Fibroblast of lung (primary cell): ENCODE measurements at regions not wholly inside any gene's neighbourhood (a gene's known extent, or its start where the extent isn't known, plus 50 kb on each side); places are given as distances from the start of the nearest gene placed in this dataset.

ENCODE experiments used
- DNase-seq, 2 donors: peaks; one replicate each; pipeline versions ENCODE4 v3.0.0 to v3.0.0-alpha.2; 2010; ENCODE audit warnings: low read depth in 2 of 2
- H2AFZ ChIP-seq: 2 replicates; pipeline ENCODE4 v1.5.1; 2012; ENCODE audit warnings: low read length, control low read depth, inconsistent platforms
- H3K27ac ChIP-seq: 2 replicates; pipeline ENCODE4 v1.5.1; 2011; ENCODE audit warnings: low read length, control low read depth; ENCODE audit not compliant: insufficient read depth
- H3K27me3 ChIP-seq: 2 replicates; pipeline ENCODE4 v1.5.1; 2011; ENCODE audit warnings: mild to moderate bottlenecking, low read length; ENCODE audit not compliant: control insufficient read depth, insufficient read depth
- H3K36me3 ChIP-seq: 2 replicates; pipeline ENCODE4 v1.5.1; 2011; ENCODE audit warnings: low read length; ENCODE audit not compliant: control insufficient read depth, insufficient read depth
- H3K4me1 ChIP-seq: 2 replicates; pipeline ENCODE4 v1.5.1; 2011; ENCODE audit warnings: low read length; ENCODE audit not compliant: control insufficient read depth, insufficient read depth; ENCODE audit errors: extremely low read depth
- H3K4me2 ChIP-seq: 2 replicates; pipeline ENCODE4 v1.5.1; 2011; ENCODE audit warnings: low read length, control low read depth; ENCODE audit not compliant: insufficient read depth; ENCODE audit errors: extremely low read depth
- H3K4me3 ChIP-seq, 4 experiments: fragments of 200-600 bp in 1 of 4; sonication (generic) in 1 of 4; replicated peaks in 1 of 4; 2 replicates each; pipeline ENCODE4 v1.5.1; 2011 to 2016; ENCODE audit warnings: low read length in 4 of 4, low read depth in 3 of 4, mild to moderate bottlenecking in 3 of 4, control low read depth in 2 of 4, inconsistent platforms in 1 of 4, mixed read lengths in 1 of 4; ENCODE audit not compliant: insufficient read depth in 1 of 4; ENCODE audit errors: control extremely low read depth in 1 of 4
- H3K79me2 ChIP-seq: 2 replicates; pipeline ENCODE4 v1.5.1; 2012; ENCODE audit warnings: mild to moderate bottlenecking, low read length, inconsistent platforms; ENCODE audit not compliant: control insufficient read depth, insufficient read depth
- H3K9ac ChIP-seq: 2 replicates; pipeline ENCODE4 v1.5.1; 2011; ENCODE audit warnings: mild to moderate bottlenecking, low read length, control low read depth; ENCODE audit not compliant: insufficient read depth
- H3K9me3 ChIP-seq: 2 replicates; pipeline ENCODE4 v1.5.1; 2012; ENCODE audit warnings: low read depth, low read length; ENCODE audit not compliant: control insufficient read depth, insufficient read depth
- H4K20me1 ChIP-seq: 2 replicates; pipeline ENCODE4 v1.5.1; 2011; ENCODE audit warnings: low read length; ENCODE audit not compliant: control insufficient read depth, insufficient read depth; ENCODE audit errors: extremely low read depth
- EZH2 ChIP-seq: IDR thresholded peaks from 2 replicates; pipeline ENCODE4 v1.5.1; 2012; ENCODE audit warnings: low read length, control low read depth, mild to moderate bottlenecking; ENCODE audit errors: missing control alignments
- TF ChIP-seq, protein P1 (sequence below), 2 donors: IDR thresholded peaks in 1 of 2; conservative IDR thresholded peaks in 1 of 2; 1 replicate in 1 of 2; 2 replicates in 1 of 2; pipeline ENCODE4 v1.5.1; 2011 to 2012; ENCODE audit warnings: low read length in 2 of 2, control low read depth in 1 of 2, inconsistent platforms in 1 of 2, low read depth in 1 of 2, mild to moderate bottlenecking in 1 of 2

DNA sequence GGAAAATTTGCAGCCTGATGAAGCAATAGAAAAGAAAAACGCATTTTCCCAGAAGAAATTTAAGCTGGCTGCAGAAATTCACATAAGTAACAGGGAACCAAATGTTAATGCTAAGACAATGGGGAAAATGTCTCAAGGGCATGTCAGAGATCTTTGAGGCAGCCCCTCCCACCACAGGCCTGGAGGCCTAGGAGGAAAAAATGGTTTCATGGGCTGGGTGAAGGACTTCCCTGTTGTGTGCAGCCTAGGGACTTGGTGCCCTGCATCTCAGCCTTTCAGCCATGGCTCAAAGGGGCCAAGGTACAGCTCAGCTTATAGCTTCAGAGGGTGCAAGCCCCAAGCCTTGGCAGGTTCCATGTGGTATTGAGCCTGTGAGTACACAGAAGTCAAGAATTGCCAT lies 476.1 kb upstream of the DPP6 start:
- H3K79me2 ChIP-seq: no peaks in the 10 kb centered on the region
- H3K9ac ChIP-seq: no peak overlapping the region
- H3K4me1 ChIP-seq: no peaks in the 10 kb centered on the region
- no peak overlapping the region for H3K4me2 ChIP-seq
- H3K27me3 ChIP-seq: no peaks in the 10 kb centered on the region
- no peak overlapping the region for H3K4me3 ChIP-seq
- no peak for TF ChIP-seq EZH2
- TF ChIP-seq, protein P1, sequence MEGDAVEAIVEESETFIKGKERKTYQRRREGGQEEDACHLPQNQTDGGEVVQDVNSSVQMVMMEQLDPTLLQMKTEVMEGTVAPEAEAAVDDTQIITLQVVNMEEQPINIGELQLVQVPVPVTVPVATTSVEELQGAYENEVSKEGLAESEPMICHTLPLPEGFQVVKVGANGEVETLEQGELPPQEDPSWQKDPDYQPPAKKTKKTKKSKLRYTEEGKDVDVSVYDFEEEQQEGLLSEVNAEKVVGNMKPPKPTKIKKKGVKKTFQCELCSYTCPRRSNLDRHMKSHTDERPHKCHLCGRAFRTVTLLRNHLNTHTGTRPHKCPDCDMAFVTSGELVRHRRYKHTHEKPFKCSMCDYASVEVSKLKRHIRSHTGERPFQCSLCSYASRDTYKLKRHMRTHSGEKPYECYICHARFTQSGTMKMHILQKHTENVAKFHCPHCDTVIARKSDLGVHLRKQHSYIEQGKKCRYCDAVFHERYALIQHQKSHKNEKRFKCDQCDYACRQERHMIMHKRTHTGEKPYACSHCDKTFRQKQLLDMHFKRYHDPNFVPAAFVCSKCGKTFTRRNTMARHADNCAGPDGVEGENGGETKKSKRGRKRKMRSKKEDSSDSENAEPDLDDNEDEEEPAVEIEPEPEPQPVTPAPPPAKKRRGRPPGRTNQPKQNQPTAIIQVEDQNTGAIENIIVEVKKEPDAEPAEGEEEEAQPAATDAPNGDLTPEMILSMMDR (conservative IDR thresholded peaks at IDR 0.05 in 1 of 2, IDR thresholded peaks at IDR 0.05 in 1 of 2; ENCODE audit: low read depth in 1 of 2, low read length in 2 of 2): no peak
- no peaks in the 10 kb centered on the region for H3K36me3 ChIP-seq
- no peak overlapping the region for H3K27ac ChIP-seq
- no peaks in the 10 kb centered on the region for H3K9me3 ChIP-seq
- H2AFZ ChIP-seq: no peak overlapping the region
- no peaks in the 10 kb centered on the region for H4K20me1 ChIP-seq
- DNase-seq: no peak

DNA sequence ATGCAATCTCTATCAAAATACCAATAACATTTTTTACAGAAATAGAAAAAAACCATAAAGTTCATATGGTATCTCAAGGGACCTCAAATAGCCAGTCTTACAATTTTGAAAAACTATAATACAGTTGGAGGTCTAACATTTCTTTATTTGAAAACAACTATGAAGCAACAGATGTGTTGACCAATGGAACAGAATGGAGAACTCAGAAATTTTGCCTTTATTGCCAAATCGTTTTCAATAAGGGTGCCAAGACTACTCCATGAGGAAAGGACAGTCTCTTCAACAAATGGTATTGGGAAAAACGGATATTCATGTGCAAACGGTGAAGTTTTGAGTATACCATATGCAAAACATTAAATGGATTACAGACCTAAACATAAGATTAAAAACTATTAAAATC lies 470.8 kb upstream of the DPP6 start:
- Histone ChIP-seq H3K4me1 (no peaks in the 10 kb centered on the region), H3K27me3 (no peaks in the 10 kb centered on the region)

DNA sequence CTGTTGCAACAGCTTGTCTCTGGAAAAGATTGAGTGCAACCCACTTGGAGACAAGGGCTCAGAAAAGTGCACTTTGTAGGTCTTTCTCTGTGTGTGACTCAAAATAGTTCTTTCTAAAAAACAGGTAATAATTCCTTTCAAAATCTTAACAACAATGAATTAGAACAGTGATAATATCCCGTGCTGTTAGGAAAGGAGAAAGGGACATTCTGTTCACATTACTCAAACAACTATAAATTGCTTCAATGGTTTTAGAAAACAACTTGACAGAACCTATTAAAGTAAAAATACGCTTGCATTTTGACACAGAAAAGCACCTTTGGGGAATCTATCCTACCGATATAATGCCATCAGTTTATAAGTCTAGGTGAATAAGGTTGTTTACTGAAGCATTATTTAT lies 468.1 kb upstream of the DPP6 start:
- TF ChIP-seq, protein P1 (conservative IDR thresholded peaks at IDR 0.05 in 1 of 2, IDR thresholded peaks at IDR 0.05 in 1 of 2; ENCODE audit: low read depth in 1 of 2, low read length in 2 of 2): no peak
- no peak for TF ChIP-seq EZH2
- Histone ChIP-seq H3K27ac (no peak overlapping the region), H3K4me3 (no peak overlapping the region), H4K20me1 (no peaks in the 10 kb centered on the region), H3K79me2 (no peaks in the 10 kb centered on the region), H3K27me3 (no peaks in the 10 kb centered on the region), H3K9ac (no peak overlapping the region), H2AFZ (no peak overlapping the region), H3K9me3 (no peaks in the 10 kb centered on the region), H3K4me2 (no peak overlapping the region), H3K36me3 (no peaks in the 10 kb centered on the region), H3K4me1 (no peaks in the 10 kb centered on the region)
- no peak for DNase-seq

More for the DNA sequence above, 470.8 kb upstream of the DPP6 start:
- Histone ChIP-seq H4K20me1 (no peaks in the 10 kb centered on the region), H3K36me3 (no peaks in the 10 kb centered on the region), H3K27ac (no peak overlapping the region), H3K4me3 (no peak overlapping the region), H3K9me3 (no peaks in the 10 kb centered on the region), H3K4me2 (no peak overlapping the region), H2AFZ (no peak overlapping the region), H3K9ac (no peak overlapping the region), H3K79me2 (no peaks in the 10 kb centered on the region)
- no peak for TF ChIP-seq EZH2
- TF ChIP-seq, protein P1 (conservative IDR thresholded peaks at IDR 0.05 in 1 of 2, IDR thresholded peaks at IDR 0.05 in 1 of 2; ENCODE audit: low read depth in 1 of 2, low read length in 2 of 2): no peak
- DNase-seq: no peak
